SK-N-MC (cell line): ENCODE measurements at regions not wholly inside any gene's neighbourhood (a gene's known extent, or its start where the extent isn't known, plus 50 kb on each side); places are given as distances from the start of the nearest gene placed in this dataset.

Experiments
- EZH2 ChIP-seq: fragments of 200-600 bp; sonication (generic); IDR thresholded peaks from one replicate; pipeline ENCODE4 v1.6.1; 2017; ENCODE audit warnings: antibody characterized with exemption
- FOXP2 ChIP-seq: optimal IDR thresholded peaks from 2 replicates; pipeline ENCODE3; 2011; ENCODE audit warnings: mild to moderate bottlenecking, moderate library complexity; ENCODE audit not compliant: insufficient read depth; ENCODE audit errors: extremely low read length, control extremely low read depth
- POLR2AphosphoS5 ChIP-seq: IDR thresholded peaks from 2 replicates; pipeline ENCODE4 v1.6.1; 2012; ENCODE audit warnings: mild to moderate bottlenecking, low read depth, low read length, borderline replicate concordance

- TF ChIP-seq EZH2 (no peak), POLR2AphosphoS5 (no peak), FOXP2 (no peak)
These were observed 266.7 kb upstream of the HMGA2 start for GRCh38 chr12:65557438-65558181.
